Activated CD8-positive, alpha-beta memory T cell treated with anti-CD3 and anti-CD28 coated beads, Interleukin-2, amount 50 U/mL, for 4 hours (primary cell): ENCODE measurements at regions not wholly inside any gene's neighbourhood (a gene's known extent, or its start where the extent isn't known, plus 50 kb on each side); places are given as distances from the start of the nearest gene placed in this dataset.

Experiments used
- DNase-seq: peaks from one replicate; pipeline ENCODE4 v3.0.0-alpha.2; 2020

DNA sequence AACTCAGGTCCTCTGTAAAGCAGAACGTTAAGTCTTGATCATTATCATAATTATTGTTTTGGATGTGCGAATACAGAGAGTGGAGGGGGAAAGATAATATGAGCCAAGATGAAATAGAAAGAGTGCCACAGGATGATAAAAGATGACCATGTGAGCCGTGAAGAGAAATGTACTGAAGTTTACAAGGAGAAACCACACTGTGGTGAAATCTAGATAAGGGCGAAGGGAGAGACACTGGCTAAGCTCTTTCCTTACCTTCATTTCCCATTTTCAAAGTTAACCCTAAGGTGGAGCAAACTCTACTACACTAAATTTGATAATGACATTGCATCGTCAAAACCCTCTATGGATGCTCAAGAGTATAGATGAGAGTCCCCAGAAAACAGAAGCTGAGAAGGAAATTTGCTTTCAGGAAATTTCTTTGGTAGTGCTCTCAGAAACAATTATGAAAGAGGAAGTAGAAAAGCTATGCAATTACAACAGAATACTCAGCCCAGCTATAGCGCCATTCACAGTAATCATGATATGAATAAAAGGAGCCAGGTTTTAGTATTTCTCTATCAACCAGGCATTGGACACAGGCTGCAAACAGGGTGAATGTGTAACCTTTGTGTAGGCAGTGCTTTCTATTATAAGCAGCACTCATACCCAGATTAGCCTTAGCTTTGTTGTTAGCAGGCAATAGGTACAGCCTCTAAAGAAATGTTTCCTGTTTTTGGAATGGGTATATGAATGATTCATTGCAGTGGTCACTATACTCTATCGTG, 1080.7 kb downstream of the GRIK2 start:
- DNase-seq = no peak

DNA sequence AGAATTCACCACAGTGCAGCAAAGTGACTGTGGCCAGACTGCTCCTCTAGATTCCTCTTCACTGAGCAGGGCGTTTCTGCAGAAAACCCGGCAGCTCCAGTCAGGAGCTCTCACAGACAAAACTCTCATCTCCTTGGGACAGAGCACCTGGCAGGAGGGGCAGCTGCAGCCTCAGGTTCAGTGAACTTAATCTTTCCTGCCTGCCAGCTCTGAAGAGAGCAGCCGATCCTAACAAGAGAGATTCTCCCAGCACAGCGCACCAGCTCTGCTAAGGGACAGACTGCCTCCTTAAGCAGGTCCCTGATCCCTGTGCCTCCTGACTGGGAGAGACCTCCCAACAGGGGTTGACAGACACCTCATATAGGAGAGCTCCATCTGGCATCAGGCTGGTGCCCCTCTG, 1065.5 kb downstream of the GRIK2 start:
- DNase-seq = no peak

DNA sequence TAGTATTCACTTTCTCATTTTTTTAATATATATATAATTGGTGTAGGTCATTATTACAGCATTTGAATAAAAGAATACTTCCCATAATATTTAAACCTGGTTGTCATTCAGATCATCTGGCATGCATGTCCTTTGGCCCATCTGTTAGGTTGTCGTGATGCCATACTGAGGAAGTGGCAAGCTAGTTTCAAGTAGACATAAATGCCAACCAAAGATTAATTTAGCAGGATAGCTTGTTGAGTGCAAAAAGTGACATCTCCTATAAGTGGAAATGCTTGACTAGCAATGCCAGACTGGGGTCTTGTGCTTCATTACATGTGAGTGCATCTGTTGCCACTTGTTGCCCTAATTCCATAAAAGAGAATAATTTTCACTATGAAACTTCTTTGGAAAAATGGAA, 1044.7 kb downstream of the GRIK2 start:
- DNase-seq = no peak

DNA sequence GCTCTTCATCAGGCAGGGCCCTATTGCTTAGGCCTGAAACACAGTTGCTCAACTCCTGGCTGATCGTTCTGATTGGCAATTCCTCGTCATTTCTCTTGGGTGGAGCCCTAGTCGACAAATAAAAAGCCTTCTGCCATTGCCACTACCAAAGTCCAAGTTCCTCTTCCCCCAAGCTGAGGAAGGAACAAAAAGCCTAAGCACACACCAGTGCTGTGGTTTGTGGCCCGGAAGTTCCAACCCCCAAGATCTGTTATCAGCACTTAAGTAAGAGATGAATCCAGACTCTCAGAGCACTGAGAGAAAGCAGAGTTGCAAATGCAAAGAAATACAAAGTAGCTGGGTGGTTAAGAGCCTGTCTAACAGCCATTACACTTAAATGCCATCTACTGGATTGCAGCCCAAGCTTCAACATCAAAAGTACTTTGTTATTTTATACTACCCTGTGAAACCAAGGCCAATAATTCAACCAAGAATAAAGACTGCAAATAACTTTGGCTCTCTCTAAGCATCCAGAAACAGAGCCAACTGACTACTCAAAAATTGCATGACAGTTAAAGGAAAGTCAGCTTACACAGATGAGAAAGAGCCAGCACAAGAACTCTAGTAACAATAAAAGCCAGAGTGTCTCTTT, 1024.0 kb downstream of the GRIK2 start:
- no peak for DNase-seq

DNA sequence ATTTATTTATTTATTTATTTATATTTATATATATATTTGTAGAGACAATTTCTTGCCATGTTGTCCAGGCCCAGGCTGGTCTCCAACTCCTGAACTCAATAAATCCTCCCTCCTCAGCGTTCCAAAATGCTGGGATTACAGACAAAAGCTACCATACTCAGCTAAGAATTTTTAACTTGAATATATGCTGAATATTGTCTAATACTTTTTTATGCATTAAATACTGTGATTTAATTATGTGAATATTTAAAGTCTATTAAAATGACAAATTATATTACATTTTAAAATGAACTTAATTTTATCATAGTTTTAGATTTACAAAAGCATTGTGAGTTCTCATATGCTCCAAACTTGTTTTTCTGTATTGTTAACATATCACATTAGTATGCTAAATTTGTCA, 1022.4 kb downstream of the GRIK2 start:
- DNase-seq = no peak

GRCh38 chr6:102411796-102412195, 1018.3 kb downstream of the GRIK2 start:
- DNase-seq = no peak

DNA sequence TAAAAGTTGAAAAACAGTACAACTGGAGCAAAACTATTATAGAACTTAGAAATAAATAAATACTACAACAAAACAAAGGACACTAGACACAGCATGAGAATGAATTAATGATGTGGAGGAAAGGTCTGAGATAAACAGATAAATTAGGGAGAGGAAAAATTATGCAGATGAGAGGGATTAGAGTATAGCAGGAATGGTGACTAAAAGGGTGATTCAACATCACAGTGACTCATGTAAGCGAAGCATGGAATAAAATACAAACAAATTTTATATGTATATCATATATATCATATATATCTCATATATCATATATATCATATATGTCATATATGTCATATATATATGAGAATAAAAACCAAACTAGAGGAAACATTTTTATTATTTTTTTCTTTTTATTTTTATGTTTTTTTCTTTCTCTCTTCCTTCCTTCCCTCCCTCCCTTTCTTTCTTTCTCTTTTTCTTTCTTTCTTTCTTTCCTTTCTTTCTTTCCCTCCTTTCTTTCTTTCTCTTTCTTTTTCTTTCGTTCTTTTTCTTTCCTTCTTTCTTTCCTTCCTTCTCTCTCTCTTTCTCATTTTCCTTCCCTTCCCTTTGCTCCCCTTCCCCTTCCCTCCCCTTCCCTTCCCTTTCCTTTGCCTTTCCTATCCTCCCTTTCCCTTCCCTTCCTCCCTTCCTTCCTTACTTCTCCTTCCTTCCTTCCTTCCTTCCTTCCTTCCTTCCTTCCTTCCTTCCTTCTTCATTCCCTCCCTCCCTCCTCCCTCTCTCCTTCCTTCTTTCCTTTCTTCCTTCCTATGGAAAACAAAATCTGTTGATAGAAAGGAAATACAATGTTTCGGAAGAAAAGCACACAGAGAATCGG, 1014.6 kb downstream of the GRIK2 start:
- no peak for DNase-seq

DNA sequence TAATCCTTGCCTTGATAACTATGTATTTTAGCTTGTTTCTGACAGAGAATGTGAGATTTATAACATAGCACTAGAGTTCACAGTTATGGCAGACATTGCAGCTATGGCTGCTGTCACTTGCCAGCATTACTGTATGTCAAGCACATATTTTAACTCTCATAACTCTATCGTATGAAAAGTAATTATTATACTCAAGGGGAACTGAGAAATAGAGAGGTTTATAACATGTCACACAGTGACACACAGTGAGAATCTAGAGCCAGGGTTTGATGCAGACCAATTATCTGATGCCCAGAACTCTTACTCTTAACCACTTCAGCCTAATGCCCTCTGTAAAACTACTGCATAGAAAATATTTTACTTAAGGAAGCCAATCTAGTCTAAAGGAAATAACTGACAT, 1012.4 kb downstream of the GRIK2 start:
- DNase-seq = no peak

DNA sequence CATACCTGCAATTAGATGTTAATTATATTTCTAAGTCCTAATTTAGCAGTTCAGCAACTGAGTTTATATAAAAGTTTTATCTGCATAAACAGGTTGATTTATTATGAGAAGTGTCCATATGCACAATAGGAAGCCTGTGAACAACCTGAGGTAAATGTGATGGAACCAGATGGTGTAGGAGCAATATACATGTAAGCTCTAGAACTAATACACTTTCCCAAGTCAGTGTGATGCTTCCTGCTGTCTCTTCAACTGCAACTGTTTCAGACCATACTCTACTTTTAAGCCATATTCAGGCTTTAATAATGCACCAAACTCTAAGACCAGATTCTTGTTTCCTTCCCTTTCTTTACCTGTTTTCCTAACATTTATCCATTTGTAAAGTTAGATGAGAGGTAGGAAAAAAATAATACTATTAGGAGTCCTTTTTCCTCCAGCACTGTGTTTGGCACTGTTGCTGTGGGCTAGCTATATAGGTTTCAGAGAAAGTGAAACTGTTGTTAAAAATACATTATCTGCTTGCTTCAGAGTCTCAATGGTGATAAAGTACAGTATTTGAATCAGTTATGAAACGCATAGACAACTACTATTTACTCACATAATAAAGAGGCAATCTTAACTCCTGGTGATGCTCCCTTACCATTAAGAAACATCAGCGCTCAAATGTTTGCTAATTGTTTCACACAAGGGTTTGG, 1009.3 kb downstream of the GRIK2 start:
- DNase-seq = no peak

DNA sequence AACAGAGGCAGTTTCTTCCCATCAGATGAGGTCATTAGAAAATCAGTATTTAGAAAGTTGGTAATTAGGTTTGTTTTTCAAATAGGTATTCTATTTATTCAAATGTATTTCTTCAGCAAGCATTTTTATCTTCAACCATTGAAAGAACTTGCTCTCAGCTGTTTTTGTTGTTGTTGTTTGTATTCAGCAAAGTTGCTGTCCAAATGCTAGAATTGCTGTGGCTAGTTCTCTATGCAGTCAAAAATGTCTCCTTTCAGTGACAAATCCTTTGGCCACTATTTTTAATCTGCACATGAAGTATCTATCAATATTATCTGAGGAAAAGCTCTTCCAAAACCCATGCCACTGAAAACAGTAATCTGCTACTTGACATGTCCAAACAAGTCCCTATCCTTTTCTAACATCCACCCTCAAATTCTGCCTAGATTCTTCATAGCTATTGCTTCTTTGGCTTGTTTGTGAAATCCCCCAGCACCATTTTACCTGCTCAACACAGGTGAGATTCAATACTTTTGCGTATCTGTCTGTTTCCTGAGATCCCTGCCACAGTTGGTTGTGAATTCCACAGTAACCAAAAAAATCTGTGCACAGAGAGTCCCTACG, 1005.4 kb downstream of the GRIK2 start:
- DNase-seq = no peak

DNA sequence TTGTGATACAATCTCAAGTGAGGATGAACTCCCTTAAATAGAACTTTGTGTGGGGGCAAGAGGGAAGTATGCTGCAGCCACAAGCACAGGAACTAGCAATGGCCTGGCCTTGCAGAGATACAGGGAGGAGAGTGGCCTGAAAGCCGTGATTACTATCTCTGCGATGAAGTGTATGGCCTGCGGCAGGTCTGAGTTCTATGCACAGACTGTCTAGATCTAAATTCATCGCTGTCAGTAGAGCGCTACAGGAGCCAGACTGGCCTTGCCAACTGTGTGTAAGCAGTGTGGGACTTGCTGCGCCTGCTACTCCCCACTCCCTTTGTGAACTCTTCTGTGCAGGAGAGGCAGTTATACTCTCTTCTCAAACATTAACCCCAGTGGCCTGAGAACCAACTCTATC, 997.0 kb downstream of the GRIK2 start:
- DNase-seq = no peak

- no peak for DNase-seq
Measured at GRCh38 chr6:102389994-102390393, 996.5 kb downstream of the GRIK2 start.

GRCh38 chr6:102387326-102388033, 994.0 kb downstream of the GRIK2 start:
- no peak for DNase-seq

GRCh38 chr6:102381203-102381602, 987.7 kb downstream of the GRIK2 start:
- no peak for DNase-seq

- DNase-seq = no peak
Measured at GRCh38 chr6:102356170-102356569, 962.7 kb downstream of the GRIK2 start.

DNA sequence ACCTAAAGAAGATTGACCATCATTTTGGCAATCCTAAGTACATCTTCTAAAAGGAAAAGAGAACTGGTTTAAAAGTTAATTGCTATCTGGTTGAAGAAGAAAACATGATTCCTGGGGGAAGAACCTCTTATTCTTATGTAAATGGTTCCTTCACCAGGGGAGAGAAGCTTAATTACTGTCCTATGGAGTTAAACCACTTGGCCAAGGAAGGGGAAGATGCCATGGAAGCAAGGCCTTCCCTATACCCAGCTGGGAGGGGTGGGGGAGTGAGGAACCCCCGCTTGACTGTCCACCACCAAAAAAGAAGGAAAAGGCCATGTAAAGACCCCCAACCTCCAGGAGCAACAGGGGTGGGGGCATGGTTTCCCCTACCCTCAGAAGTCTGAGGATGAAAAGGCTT, 962.1 kb downstream of the GRIK2 start:
- no peak for DNase-seq

- no peak for DNase-seq
Measured at GRCh38 chr6:102352552-102352951, 959.0 kb downstream of the GRIK2 start.

DNA sequence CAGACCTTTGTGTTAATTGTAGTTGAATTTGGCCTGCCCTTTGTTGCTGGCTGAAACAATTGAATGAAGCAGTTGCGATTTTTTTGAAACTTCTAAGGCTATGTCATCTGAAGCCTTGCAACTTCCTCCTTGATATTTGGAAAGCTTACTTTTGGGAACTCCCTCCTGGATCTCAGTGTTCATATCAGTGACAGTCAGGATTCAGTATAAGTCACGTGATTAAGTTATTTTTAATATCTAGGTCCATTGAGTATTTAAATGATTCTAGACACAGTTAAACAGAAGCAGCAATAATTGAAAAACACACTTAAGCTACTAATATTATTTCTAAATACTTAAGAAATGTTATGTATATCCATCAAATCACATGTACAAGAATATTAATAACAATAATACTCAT, 951.3 kb downstream of the GRIK2 start:
- DNase-seq = no peak

GRCh38 chr6:102340311-102340710, 946.8 kb downstream of the GRIK2 start:
- DNase-seq = no peak

- DNase-seq = no peak
Measured at GRCh38 chr6:102333736-102334135, 940.2 kb downstream of the GRIK2 start.

DNA sequence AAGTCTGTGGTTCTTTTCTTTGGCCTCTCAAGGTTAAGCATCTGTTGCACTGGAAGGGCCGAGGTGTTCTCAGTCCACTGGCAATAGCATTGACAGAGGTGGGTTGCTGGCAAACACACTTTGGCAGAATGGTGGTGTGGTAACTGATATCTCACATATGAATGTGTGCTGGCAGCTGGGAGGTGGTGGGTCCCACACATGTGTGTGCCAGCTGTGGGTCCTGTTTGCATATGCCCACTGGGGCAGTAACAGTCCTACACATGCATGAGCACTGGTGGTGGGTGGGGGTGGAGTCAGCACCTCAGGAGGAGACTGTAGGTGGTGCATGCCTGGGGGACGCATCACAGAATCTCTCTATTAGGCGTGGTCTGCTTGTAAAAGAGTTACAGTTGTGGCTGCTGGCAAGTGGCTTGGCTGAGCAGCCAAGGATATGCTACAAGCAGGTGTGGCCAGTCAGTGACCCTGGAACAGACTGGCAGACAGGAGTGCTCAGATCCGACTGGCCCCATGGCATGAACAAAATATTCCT, 934.3 kb downstream of the GRIK2 start:
- no peak for DNase-seq

- no peak for DNase-seq
Measured at GRCh38 chr6:102313699-102314098, 920.2 kb downstream of the GRIK2 start.
